ENCODE measurements at regions not wholly inside any gene's neighbourhood (a gene's known extent, or its start where the extent isn't known, plus 50 kb on each side); places are given as distances from the start of the nearest gene placed in this dataset.

- no peaks in the 10 kb centered on the region for H3K4me1 ChIP-seq
- intact Hi-C loops (cut with micrococcal nuclease; ENCODE audit: unreplicated experiment) = no loop called here
- DNase-seq = no peak
- H3K27me3 Mint-ChIP-seq (ENCODE audit: insufficient read depth, unreplicated experiment) = no peaks in the 10 kb centered on the region
- no peaks in the 10 kb centered on the region for H3K36me3 Mint-ChIP-seq (ENCODE audit: insufficient read depth, unreplicated experiment)
- POLR2A ChIA-PET = no interaction called here
- H3K4me3 Mint-ChIP-seq (ENCODE audit: unreplicated experiment) = no peak overlapping the region
- no peaks in the 10 kb centered on the region for H3K36me3 ChIP-seq (ENCODE audit: control insufficient read depth, insufficient read depth, low read length)
- H3K9me3 ChIP-seq = no peaks in the 10 kb centered on the region
- no peaks in the 10 kb centered on the region for H3K27me3 ChIP-seq (replicated peaks; ENCODE audit: control insufficient read depth, insufficient read depth, low read length)
- H3K27ac Mint-ChIP-seq (ENCODE audit: unreplicated experiment) = no peak overlapping the region
- H3K4me1 Mint-ChIP-seq (ENCODE audit: low read depth, unreplicated experiment) = no peaks in the 10 kb centered on the region
- no peak overlapping the region for H3K4me3 ChIP-seq (ENCODE audit: low read depth, low read length)
- no TSS peak for BruUV-seq (replicated peaks)
- CTCF ChIA-PET = no interaction called here
- TF ChIP-seq CTCF (IDR thresholded peaks at IDR 0.05; ENCODE audit: insufficient read depth in 1 of 2, low read depth in 1 of 2, low read length in 1 of 2, severe bottlenecking in 1 of 2, unreplicated experiment in 1 of 2) = no peak
- H3K9me3 Mint-ChIP-seq (ENCODE audit: unreplicated experiment) = no peaks in the 10 kb centered on the region
Observed at GRCh38 chr9:89723469-89724100, 118.8 kb downstream of the GADD45G start.

- TF ChIP-seq CTCF (IDR thresholded peaks at IDR 0.05; ENCODE audit: insufficient read depth in 1 of 2, low read depth in 1 of 2, low read length in 1 of 2, severe bottlenecking in 1 of 2, unreplicated experiment in 1 of 2) = no peak
- Histone ChIP-seq H3K36me3 (ENCODE audit: control insufficient read depth, insufficient read depth, low read length) (no peaks in the 10 kb centered on the region), H3K4me1 (no peaks in the 10 kb centered on the region; the same call in 1 of the 2 replicates), H3K27me3 (replicated peaks; ENCODE audit: control insufficient read depth, insufficient read depth, low read length) (no peaks in the 10 kb centered on the region), H3K4me3 (ENCODE audit: low read depth, low read length) (no peak overlapping the region), H3K9me3 (no peaks in the 10 kb centered on the region)
- no peak overlapping the region for H3K27ac Mint-ChIP-seq (ENCODE audit: unreplicated experiment)
- no peaks in the 10 kb centered on the region for H3K4me1 Mint-ChIP-seq (ENCODE audit: low read depth, unreplicated experiment)
- POLR2A ChIA-PET = no interaction called here
- no peak for DNase-seq
- H3K4me3 Mint-ChIP-seq (ENCODE audit: unreplicated experiment) = no peak overlapping the region
- BruUV-seq (replicated peaks) = no TSS peak
- intact Hi-C loops (cut with micrococcal nuclease; ENCODE audit: unreplicated experiment) = no loop called here
- H3K9me3 Mint-ChIP-seq (ENCODE audit: unreplicated experiment) = no peaks in the 10 kb centered on the region
- CTCF ChIA-PET = no interaction called here
- H3K27me3 Mint-ChIP-seq (ENCODE audit: insufficient read depth, unreplicated experiment) = no peaks in the 10 kb centered on the region
- no peaks in the 10 kb centered on the region for H3K36me3 Mint-ChIP-seq (ENCODE audit: insufficient read depth, unreplicated experiment)
Observed at GRCh38 chr9:89724659-89725058, 119.8 kb downstream of the GADD45G start.

GRCh38 chr9:89725271-89725670, 120.5 kb downstream of the GADD45G start:
- TF ChIP-seq CTCF (IDR thresholded peaks at IDR 0.05; ENCODE audit: insufficient read depth in 1 of 2, low read depth in 1 of 2, low read length in 1 of 2, severe bottlenecking in 1 of 2, unreplicated experiment in 1 of 2) = no peak
- H3K4me3 ChIP-seq (ENCODE audit: low read depth, low read length) = no peak overlapping the region
- H3K9me3 Mint-ChIP-seq (ENCODE audit: unreplicated experiment) = no peaks in the 10 kb centered on the region
- H3K27me3 Mint-ChIP-seq (ENCODE audit: insufficient read depth, unreplicated experiment) = no peaks in the 10 kb centered on the region
- H3K27me3 ChIP-seq (replicated peaks; ENCODE audit: control insufficient read depth, insufficient read depth, low read length) = no peaks in the 10 kb centered on the region
- no TSS peak for BruUV-seq (replicated peaks)
- H3K9me3 ChIP-seq = no peaks in the 10 kb centered on the region
- H3K4me1 Mint-ChIP-seq (ENCODE audit: low read depth, unreplicated experiment) = no peaks in the 10 kb centered on the region
- DNase-seq = no peak
- no peaks in the 10 kb centered on the region; the same call in 1 of the 2 replicates for H3K4me1 ChIP-seq
- no peak overlapping the region for H3K4me3 Mint-ChIP-seq (ENCODE audit: unreplicated experiment)
- no peak overlapping the region for H3K27ac Mint-ChIP-seq (ENCODE audit: unreplicated experiment)
- H3K36me3 ChIP-seq (ENCODE audit: control insufficient read depth, insufficient read depth, low read length) = no peaks in the 10 kb centered on the region
- intact Hi-C loops (cut with micrococcal nuclease; ENCODE audit: unreplicated experiment) = no loop called here
- POLR2A ChIA-PET = no interaction called here
- no peaks in the 10 kb centered on the region for H3K36me3 Mint-ChIP-seq (ENCODE audit: insufficient read depth, unreplicated experiment)
- CTCF ChIA-PET = no interaction called here

All from Caco-2 (cell line).